ENCODE measurements at regions not wholly inside any gene's neighbourhood (a gene's known extent, or its start where the extent isn't known, plus 50 kb on each side); places are given as distances from the start of the nearest gene placed in this dataset.
"Not testable (repeated sequence)": the region's sequence is repeated elsewhere in the genome, so short reads cannot be mapped to it uniquely, and the experiment has no call there.

GRCh38 chr2:58501371-58502160 lies 260.4 kb upstream of the FANCL start:
- no peak for DNase-seq

- DNase-seq, result no peak
These were observed 256.0 kb upstream of the FANCL start for GRCh38 chr2:58497168-58497567.

GRCh38 chr2:58495806-58496205 lies 254.7 kb upstream of the FANCL start:
- no peak for DNase-seq

- DNase-seq, result no peak
These were observed 253.0 kb upstream of the FANCL start for GRCh38 chr2:58494071-58494501.

GRCh38 chr2:58484629-58485028 lies 243.5 kb upstream of the FANCL start:
- no peak for DNase-seq

- DNase-seq, result no peak
These were observed 243.1 kb upstream of the FANCL start for GRCh38 chr2:58484221-58484620.

GRCh38 chr2:58483307-58483706 lies 242.2 kb upstream of the FANCL start:
- no peak for DNase-seq

- no peak for DNase-seq
These were observed 240.5 kb upstream of the FANCL start for GRCh38 chr2:58481670-58482069.

- DNase-seq, result no peak
These were observed 239.0 kb upstream of the FANCL start for GRCh38 chr2:58480141-58480540.

GRCh38 chr2:58479535-58480140 lies 238.5 kb upstream of the FANCL start:
- DNase-seq, result peak; percentile 10

- no peak for DNase-seq
These were observed 235.4 kb upstream of the FANCL start for GRCh38 chr2:58476556-58476955.

- no peak for DNase-seq
These were observed 234.6 kb upstream of the FANCL start for GRCh38 chr2:58475756-58476155.

- no peak for DNase-seq
These were observed 232.0 kb upstream of the FANCL start for GRCh38 chr2:58473165-58473564.

- no peak for DNase-seq
These were observed 225.7 kb upstream of the FANCL start for GRCh38 chr2:58466804-58467203.

GRCh38 chr2:58466021-58466420 lies 224.9 kb upstream of the FANCL start:
- not testable (repeated sequence) for DNase-seq

- no peak for DNase-seq
These were observed 219.5 kb upstream of the FANCL start for GRCh38 chr2:58460670-58461069.

GRCh38 chr2:58449286-58450010 lies 208.3 kb upstream of the FANCL start:
- DNase-seq, result no peak

- no peak for DNase-seq
These were observed 207.7 kb upstream of the FANCL start for GRCh38 chr2:58448845-58449244.

- DNase-seq, result peak; percentile 71
These were observed 207.0 kb upstream of the FANCL start for GRCh38 chr2:58448065-58448507.

- no peak for DNase-seq
These were observed 206.5 kb upstream of the FANCL start for GRCh38 chr2:58447586-58447985.

GRCh38 chr2:58441643-58442042 lies 200.5 kb upstream of the FANCL start:
- DNase-seq, result no peak

GRCh38 chr2:58436872-58437271 lies 195.7 kb upstream of the FANCL start:
- no peak for DNase-seq

- no peak for DNase-seq
These were observed 194.1 kb upstream of the FANCL start for GRCh38 chr2:58435246-58435645.

GRCh38 chr2:58434692-58435091 lies 193.6 kb upstream of the FANCL start:
- no peak for DNase-seq
